ENCODE measurements at regions not wholly inside any gene's neighbourhood (a gene's known extent, or its start where the extent isn't known, plus 50 kb on each side); places are given as distances from the start of the nearest gene placed in this dataset.

DNA sequence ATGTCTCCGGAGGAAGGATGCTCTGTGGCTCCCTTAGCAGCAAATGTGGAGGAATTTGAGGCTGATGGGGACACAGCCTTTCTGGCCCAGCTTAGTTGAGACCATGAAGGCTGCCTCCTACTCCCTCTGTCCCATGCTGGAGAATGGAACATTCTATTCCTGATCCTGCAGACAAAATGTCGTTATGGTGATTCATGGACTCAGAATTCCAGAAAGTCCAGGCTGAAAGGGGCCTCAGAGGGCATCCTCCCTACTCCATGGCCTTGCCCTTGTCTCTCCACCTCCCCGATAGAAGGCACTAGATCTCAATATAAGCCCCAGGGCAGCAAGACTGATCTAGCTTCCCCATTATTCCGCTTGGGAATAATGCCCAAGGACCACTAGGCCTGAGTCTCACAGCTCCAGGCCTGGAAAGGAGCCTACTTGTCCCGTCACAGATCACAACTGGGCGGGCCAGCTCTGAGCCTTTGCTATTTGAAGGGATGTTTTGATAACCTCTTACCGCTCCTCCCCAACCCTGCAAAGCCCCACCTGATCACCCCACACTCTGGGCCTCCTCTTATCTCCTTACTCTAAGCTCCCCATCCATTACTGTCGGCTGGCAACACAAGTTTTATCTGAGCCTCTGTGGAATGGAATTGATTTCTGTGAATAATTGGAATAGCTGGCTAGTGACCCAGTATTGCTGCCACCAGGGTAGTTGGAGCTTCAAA is 52.8 kb upstream of the TRABD2B start:
- Histone ChIP-seq H3K9me3 (no peaks in the 10 kb centered on the region), H3K27me3 (no peaks in the 10 kb centered on the region), H3K4me3 (no peak overlapping the region), H3K27ac (no peak overlapping the region), H3K36me3 (no peaks in the 10 kb centered on the region), H3K4me1 (no peaks in the 10 kb centered on the region)
- DNase-seq, result no peak
- intact Hi-C loops (cut with DNase I), result loop anchor here in 1 of 2 donors (10.0 kb wide), 1 partner anchor 55 kb away; the partner anchor contains the start of gene TRABD2B
- WGBS (ENCODE audit: insufficient coverage, low coverage, low lambda C conversion rate, missing lambda C conversion rate), result 60% methylated on average over 6 of the region's 8 CpGs
- no peak for TF ChIP-seq POLR2A (IDR thresholded peaks at IDR 0.05)
- TF ChIP-seq, protein P1, sequence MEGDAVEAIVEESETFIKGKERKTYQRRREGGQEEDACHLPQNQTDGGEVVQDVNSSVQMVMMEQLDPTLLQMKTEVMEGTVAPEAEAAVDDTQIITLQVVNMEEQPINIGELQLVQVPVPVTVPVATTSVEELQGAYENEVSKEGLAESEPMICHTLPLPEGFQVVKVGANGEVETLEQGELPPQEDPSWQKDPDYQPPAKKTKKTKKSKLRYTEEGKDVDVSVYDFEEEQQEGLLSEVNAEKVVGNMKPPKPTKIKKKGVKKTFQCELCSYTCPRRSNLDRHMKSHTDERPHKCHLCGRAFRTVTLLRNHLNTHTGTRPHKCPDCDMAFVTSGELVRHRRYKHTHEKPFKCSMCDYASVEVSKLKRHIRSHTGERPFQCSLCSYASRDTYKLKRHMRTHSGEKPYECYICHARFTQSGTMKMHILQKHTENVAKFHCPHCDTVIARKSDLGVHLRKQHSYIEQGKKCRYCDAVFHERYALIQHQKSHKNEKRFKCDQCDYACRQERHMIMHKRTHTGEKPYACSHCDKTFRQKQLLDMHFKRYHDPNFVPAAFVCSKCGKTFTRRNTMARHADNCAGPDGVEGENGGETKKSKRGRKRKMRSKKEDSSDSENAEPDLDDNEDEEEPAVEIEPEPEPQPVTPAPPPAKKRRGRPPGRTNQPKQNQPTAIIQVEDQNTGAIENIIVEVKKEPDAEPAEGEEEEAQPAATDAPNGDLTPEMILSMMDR (IDR thresholded peaks at IDR 0.05), result no peak
- ATAC-seq, result peak in 2 of 4 donors; percentile 29 to 43

DNA sequence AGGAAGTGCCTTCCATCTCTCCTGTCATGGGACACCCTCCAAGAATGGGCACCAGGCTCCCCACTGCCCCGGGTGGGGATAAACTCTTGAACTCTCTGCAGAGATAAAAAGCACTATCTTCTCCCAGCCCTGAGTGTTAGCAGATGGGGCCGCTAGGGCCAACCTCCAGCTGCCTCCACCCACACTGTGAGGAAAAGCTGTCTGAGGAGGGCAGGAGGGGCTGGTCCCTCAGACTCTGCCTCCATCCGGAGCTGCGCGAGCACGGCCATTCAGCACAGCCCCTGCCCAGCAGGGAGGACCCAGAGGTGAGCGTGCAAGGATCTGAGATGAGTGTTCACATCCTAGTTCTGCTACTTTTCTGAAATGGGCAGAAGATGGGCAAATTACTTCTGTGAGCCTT is 51.8 kb upstream of the TRABD2B start:
- H3K4me1 ChIP-seq, result no peaks in the 10 kb centered on the region
- no peak overlapping the region for H3K27ac ChIP-seq
- intact Hi-C loops (cut with DNase I), result no loop called here
- H3K9me3 ChIP-seq, result no peaks in the 10 kb centered on the region
- no peaks in the 10 kb centered on the region for H3K27me3 ChIP-seq
- no peak overlapping the region for H3K4me3 ChIP-seq
- no peak for TF ChIP-seq POLR2A (IDR thresholded peaks at IDR 0.05)
- TF ChIP-seq, protein P1 (IDR thresholded peaks at IDR 0.05), result no peak
- 55% methylated on average over 6 of the region's 7 CpGs for WGBS (ENCODE audit: insufficient coverage, low coverage, low lambda C conversion rate, missing lambda C conversion rate)
- no peak for DNase-seq
- H3K36me3 ChIP-seq, result no peaks in the 10 kb centered on the region
- no peak for ATAC-seq

DNA sequence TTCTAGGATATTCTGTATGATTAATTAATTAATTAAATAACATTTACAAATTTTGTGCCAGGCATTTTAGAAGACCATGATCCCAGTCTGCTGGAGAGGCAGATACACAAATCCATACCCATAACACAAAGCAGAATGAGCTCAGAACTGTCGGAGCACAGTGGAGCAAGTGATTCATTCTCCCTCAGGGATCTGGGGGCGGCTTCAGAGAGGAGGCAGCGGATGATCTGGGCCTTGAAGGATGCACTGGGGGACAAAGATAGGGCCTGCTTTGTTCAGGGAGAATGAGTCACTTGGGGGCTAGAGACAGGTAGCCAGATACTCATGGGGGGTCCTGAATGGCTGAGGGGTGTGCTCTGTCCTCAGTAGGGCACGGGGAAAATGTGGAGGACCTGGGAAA is 50.9 kb upstream of the TRABD2B start:
- H3K27me3 ChIP-seq, result no peaks in the 10 kb centered on the region
- DNase-seq (no peak), ATAC-seq (no peak)
- H3K36me3 ChIP-seq, result no peaks in the 10 kb centered on the region
- no peaks in the 10 kb centered on the region for H3K9me3 ChIP-seq
- H3K4me3 ChIP-seq, result no peak overlapping the region
- no peak for TF ChIP-seq POLR2A (IDR thresholded peaks at IDR 0.05)
- TF ChIP-seq, protein P1 (IDR thresholded peaks at IDR 0.05), result no peak
- WGBS (ENCODE audit: insufficient coverage, low coverage, low lambda C conversion rate, missing lambda C conversion rate), result 86% methylated on average over 4 of the region's 4 CpGs
- intact Hi-C loops (cut with DNase I), result no loop called here
- no peak overlapping the region for H3K27ac ChIP-seq
- no peaks in the 10 kb centered on the region for H3K4me1 ChIP-seq

DNA sequence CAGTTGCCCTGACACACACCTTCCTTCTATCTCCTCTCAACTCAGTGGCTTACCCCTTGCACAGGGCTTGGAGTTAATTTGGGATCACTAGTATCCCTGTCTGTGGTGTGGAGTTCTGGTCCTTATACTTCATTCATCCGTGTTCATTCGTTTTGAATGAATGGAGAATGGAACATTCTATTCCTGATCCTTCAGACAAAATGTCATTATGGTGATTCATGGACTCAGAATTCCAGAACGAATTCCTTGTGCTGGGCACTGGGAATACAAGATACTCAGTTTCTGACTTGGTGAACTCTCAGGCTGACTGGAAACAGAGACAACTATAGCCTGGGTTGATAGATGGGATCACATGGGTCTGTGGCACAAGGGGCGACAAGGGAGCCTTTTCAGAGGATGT is 49.9 kb upstream of the TRABD2B start:
- intact Hi-C loops (cut with DNase I), result no loop called here
- no peaks in the 10 kb centered on the region for H3K4me1 ChIP-seq
- no peak overlapping the region for H3K4me3 ChIP-seq
- no peak for ATAC-seq
- H3K36me3 ChIP-seq, result no peaks in the 10 kb centered on the region
- TF ChIP-seq, protein P1 (IDR thresholded peaks at IDR 0.05), result no peak
- TF ChIP-seq POLR2A (IDR thresholded peaks at IDR 0.05), result no peak
- no peaks in the 10 kb centered on the region for H3K27me3 ChIP-seq
- no peak for DNase-seq
- WGBS (ENCODE audit: insufficient coverage, low coverage, low lambda C conversion rate, missing lambda C conversion rate), result 70% methylated on average over 4 of the region's 4 CpGs
- H3K27ac ChIP-seq, result no peak overlapping the region
- no peaks in the 10 kb centered on the region for H3K9me3 ChIP-seq

Small RNAs in the stretch of these regions (small RNA-seq; reads per million reads assigned to genes)
- gene CYP46A4P, result 0 reads per million in 2 experiments

Data from right lobe of liver (tissue), 6 donors.